ENCODE measurements at regions not wholly inside any gene's neighbourhood (a gene's known extent, or its start where the extent isn't known, plus 50 kb on each side); places are given as distances from the start of the nearest gene placed in this dataset.

- Histone ChIP-seq H3K4me2 (ENCODE audit: low read length) (no peak overlapping the region), H4K20me1 (ENCODE audit: insufficient read depth, low read length) (no peaks in the 10 kb centered on the region), H3K4me3 (ENCODE audit: low read length) (no peak overlapping the region), H3K79me2 (ENCODE audit: low read length) (no peaks in the 10 kb centered on the region), H3K9ac (ENCODE audit: low read length) (no peak overlapping the region), H3K9me3 (ENCODE audit: insufficient read depth, low read length) (no peaks in the 10 kb centered on the region), H2AFZ (ENCODE audit: low read depth, low read length) (no peak overlapping the region; the same call in 1 of the 2 replicates), H3K27me3 (ENCODE audit: low read depth, low read length) (no peaks in the 10 kb centered on the region), H3K27ac (ENCODE audit: low read length) (no peak overlapping the region), H3K4me1 (ENCODE audit: low read length) (no peaks in the 10 kb centered on the region), H3K36me3 (replicated peaks; ENCODE audit: low read depth, low read length) (no peaks in the 10 kb centered on the region)
- no peak for TF ChIP-seq EZH2phosphoT487 (IDR thresholded peaks at IDR 0.05; ENCODE audit: low read depth)
Measured at GRCh38 chr7:120216947-120217346, 56.0 kb upstream of the KCND2 start.

GRCh38 chr7:120218712-120219111 lies 54.3 kb upstream of the KCND2 start:
- Histone ChIP-seq H3K4me3 (ENCODE audit: low read length) (no peak overlapping the region), H3K9ac (ENCODE audit: low read length) (no peak overlapping the region), H3K27ac (ENCODE audit: low read length) (no peak overlapping the region), H3K36me3 (replicated peaks; ENCODE audit: low read depth, low read length) (no peaks in the 10 kb centered on the region), H4K20me1 (ENCODE audit: insufficient read depth, low read length) (no peaks in the 10 kb centered on the region), H3K27me3 (ENCODE audit: low read depth, low read length) (no peaks in the 10 kb centered on the region), H2AFZ (ENCODE audit: low read depth, low read length) (no peak overlapping the region), H3K4me1 (ENCODE audit: low read length) (no peaks in the 10 kb centered on the region), H3K79me2 (ENCODE audit: low read length) (no peaks in the 10 kb centered on the region), H3K4me2 (ENCODE audit: low read length) (no peak overlapping the region), H3K9me3 (ENCODE audit: insufficient read depth, low read length) (no peaks in the 10 kb centered on the region)
- TF ChIP-seq CTCF (IDR thresholded peaks at IDR 0.05; ENCODE audit: low read depth, low read length) = no peak
- TF ChIP-seq EZH2phosphoT487 (IDR thresholded peaks at IDR 0.05; ENCODE audit: low read depth) = no peak

- TF ChIP-seq CTCF (IDR thresholded peaks at IDR 0.05; ENCODE audit: low read depth, low read length) = no peak
- Histone ChIP-seq H3K9ac (ENCODE audit: low read length) (no peak overlapping the region), H3K36me3 (replicated peaks; ENCODE audit: low read depth, low read length) (no peaks in the 10 kb centered on the region), H3K4me2 (ENCODE audit: low read length) (no peak overlapping the region), H3K27ac (ENCODE audit: low read length) (no peak overlapping the region), H3K79me2 (ENCODE audit: low read length) (no peaks in the 10 kb centered on the region), H4K20me1 (ENCODE audit: insufficient read depth, low read length) (no peaks in the 10 kb centered on the region), H3K9me3 (ENCODE audit: insufficient read depth, low read length) (no peaks in the 10 kb centered on the region), H3K4me1 (ENCODE audit: low read length) (no peaks in the 10 kb centered on the region), H3K27me3 (ENCODE audit: low read depth, low read length) (no peaks in the 10 kb centered on the region), H3K4me3 (ENCODE audit: low read length) (no peak overlapping the region), H2AFZ (ENCODE audit: low read depth, low read length) (no peak overlapping the region)
Measured at GRCh38 chr7:120221666-120222065, 51.3 kb upstream of the KCND2 start.

Measured in OCI-LY3 (cell line).